ENCODE measurements at regions not wholly inside any gene's neighbourhood (a gene's known extent, or its start where the extent isn't known, plus 50 kb on each side); places are given as distances from the start of the nearest gene placed in this dataset.
"Not testable (repeated sequence)": the region's sequence is repeated elsewhere in the genome, so short reads cannot be mapped to it uniquely, and the experiment has no call there.

DNA sequence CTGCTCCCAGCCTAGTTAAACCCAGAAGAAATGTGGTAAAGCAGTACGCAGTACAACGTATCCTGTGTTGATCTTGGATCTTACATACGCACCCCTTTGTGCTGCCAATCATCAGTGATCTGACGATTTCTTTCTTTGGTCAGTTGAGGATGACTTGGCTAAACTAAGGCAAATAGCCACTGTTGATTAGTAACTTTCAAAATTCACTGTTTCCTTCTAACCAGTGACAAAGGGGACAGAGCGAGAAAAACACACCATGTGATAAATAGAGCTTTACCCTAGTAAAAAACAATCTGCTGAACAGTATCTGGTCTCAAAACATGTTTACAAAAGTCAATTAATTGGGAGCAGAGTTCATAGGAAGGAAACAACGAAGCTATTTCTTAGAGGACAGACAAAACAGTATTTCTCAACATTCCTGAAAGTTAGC is 123.2 kb upstream of the RAB18 start:
- no peak for TF ChIP-seq CTCF (IDR thresholded peaks at IDR 0.05; ENCODE audit: unreplicated experiment)
- Mint-ChIP-seq H3K4me3 (no peak overlapping the region), H3K27me3 (ENCODE audit: low read depth) (peaks cover 24% of the 10 kb centered on the region), H3K27ac (no peak overlapping the region), H3K4me1 (no peaks in the 10 kb centered on the region), H3K9me3 (peaks cover 5% of the 10 kb centered on the region), H3K36me3 (no peaks in the 10 kb centered on the region)
- no peak for DNase-seq (ENCODE audit: low spot score in 2 of 2, unreplicated experiment in 2 of 2)

DNA sequence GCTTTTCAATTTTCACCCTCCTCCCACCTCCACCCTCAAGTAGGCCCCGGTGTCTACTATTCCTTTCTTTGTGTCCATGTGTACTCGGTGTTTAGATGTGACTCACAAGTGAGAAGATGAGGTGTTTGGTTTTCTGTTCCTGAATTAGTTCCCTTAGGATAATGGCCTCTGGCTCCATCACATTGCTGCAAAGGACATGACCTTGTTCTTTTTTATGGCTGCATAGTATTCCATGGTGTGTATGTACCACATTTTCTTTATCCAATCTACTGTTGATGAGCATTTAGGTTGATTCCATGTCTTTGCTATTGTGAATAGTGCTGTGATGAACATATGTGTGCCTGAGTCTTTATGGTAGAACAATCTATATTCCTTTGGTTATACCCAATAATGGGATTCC is 125.1 kb upstream of the RAB18 start:
- not testable (repeated sequence) for H3K9me3 Mint-ChIP-seq, H3K4me1 Mint-ChIP-seq

DNA sequence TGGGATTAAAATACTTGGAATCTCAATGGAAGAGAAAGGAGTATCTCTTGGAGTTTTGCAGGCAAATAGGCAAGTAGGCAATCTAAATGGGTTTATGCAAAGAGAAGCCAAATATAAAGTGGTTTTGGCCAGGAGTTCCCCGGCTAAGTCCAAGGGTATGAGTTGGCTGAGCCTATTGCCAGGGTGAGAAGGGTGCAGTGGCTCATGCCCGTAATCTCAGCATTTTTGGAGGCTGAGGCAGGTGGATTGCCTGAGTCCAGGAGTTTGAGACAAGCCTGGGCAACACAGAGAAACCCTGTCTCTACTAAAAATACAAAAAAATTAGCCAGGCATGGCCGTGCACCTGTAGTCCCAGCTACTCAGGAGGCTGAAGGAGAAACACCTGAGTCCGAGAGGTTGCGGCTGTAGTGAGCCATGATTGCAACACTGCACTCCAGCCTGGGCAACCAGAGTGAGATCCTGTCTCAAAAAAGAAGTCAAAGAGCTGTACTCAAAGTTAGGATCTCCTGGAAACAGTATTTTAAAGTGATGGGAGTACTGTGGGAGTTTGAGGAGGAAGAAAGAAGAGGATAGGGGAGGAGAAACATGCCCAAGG is 130.4 kb upstream of the RAB18 start:
- no peak for TF ChIP-seq CTCF (IDR thresholded peaks at IDR 0.05; ENCODE audit: unreplicated experiment)
- Mint-ChIP-seq H3K27me3 (ENCODE audit: low read depth) (peaks cover 18% of the 10 kb centered on the region), H3K4me3 (no peak overlapping the region), H3K9me3 (no peaks in the 10 kb centered on the region), H3K27ac (no peak overlapping the region), H3K36me3 (no peaks in the 10 kb centered on the region), H3K4me1 (no peaks in the 10 kb centered on the region)
- DNase-seq (ENCODE audit: low spot score in 2 of 2, unreplicated experiment in 2 of 2) = no peak

More for the DNA sequence above, 125.1 kb upstream of the RAB18 start:
- H3K4me3 Mint-ChIP-seq; H3K36me3 Mint-ChIP-seq; DNase-seq (ENCODE audit: low spot score in 2 of 2, unreplicated experiment in 2 of 2); H3K27ac Mint-ChIP-seq: not testable (repeated sequence)
- peaks cover 25% of the 10 kb centered on the region for H3K27me3 Mint-ChIP-seq (ENCODE audit: low read depth)

DNA sequence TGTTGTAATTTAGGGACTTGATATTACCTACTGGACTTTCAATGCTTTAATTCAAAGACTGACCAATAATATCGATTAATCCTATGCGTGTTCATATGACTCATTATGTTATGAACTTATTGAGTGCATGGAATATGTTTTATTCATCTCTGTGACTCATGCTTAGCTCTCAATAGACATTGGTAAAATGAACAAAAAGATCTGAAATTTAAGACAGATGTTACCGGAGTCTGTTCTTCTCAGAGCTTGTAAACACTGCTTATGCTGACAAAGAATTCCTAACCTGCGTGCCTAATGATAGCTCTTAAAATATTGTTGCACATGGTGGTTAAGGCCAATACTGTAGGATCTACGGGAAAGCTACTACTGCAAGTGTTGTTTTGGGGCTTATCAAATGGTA is 131.5 kb upstream of the ACBD5 start:
- Mint-ChIP-seq H3K4me3 (no peak overlapping the region), H3K9me3 (no peaks in the 10 kb centered on the region), H3K36me3 (no peaks in the 10 kb centered on the region), H3K27ac (no peak overlapping the region), H3K27me3 (ENCODE audit: low read depth) (peaks cover 12% of the 10 kb centered on the region), H3K4me1 (no peaks in the 10 kb centered on the region)
- TF ChIP-seq CTCF (IDR thresholded peaks at IDR 0.05; ENCODE audit: unreplicated experiment) = no peak
- no peak for DNase-seq (ENCODE audit: low spot score in 2 of 2, unreplicated experiment in 2 of 2)

DNA sequence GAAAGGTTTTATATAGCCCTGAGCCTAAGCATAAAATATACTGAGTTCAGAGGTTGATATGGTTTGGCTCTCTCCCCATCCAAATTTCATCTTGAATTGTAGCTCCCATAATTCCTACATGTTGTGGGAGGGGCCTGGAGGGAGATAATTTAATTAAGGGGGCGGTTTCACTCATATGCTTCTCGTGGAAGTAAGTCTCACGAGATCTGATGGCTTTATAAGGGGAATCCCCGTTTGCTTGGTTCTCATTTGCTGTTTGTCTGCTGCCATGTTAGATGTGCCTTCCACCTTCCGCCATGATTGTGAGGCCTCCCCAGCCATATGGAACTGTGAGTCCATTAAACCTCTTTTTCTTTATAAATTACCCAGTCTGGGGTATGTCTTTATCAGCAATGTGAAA is 130.8 kb upstream of the ACBD5 start:
- not testable (repeated sequence) for DNase-seq (ENCODE audit: low spot score in 2 of 2, unreplicated experiment in 2 of 2); H3K4me3 Mint-ChIP-seq; H3K9me3 Mint-ChIP-seq; H3K36me3 Mint-ChIP-seq; H3K4me1 Mint-ChIP-seq; H3K27ac Mint-ChIP-seq
- peaks cover 15% of the 10 kb centered on the region for H3K27me3 Mint-ChIP-seq (ENCODE audit: low read depth)

DNA sequence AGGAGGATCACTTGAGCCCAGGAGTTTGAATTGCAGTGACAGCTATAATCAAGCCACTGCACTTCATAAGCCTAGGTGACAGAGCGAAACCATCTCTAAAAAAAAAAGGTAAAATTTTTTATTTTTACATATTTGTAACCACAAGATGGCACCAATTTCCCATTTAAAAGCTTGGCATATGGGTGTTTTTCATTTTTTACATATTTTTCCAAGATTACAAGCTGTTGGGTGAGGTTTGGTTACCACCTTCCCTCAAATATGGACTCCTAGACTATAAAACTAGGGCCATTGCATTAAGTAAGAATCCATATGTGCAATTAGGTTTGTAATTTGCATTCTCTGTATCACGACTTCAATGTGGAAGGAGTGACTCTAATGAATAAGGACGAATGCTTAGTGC is 129.3 kb upstream of the ACBD5 start:
- H3K27me3 Mint-ChIP-seq (ENCODE audit: low read depth) = peaks cover 18% of the 10 kb centered on the region
- no peaks in the 10 kb centered on the region for H3K4me1 Mint-ChIP-seq
- no peak overlapping the region for H3K27ac Mint-ChIP-seq
- no peak overlapping the region for H3K4me3 Mint-ChIP-seq
- peak; percentile 68 for TF ChIP-seq CTCF (IDR thresholded peaks at IDR 0.05; ENCODE audit: unreplicated experiment)
- DNase-seq (ENCODE audit: low spot score in 2 of 2, unreplicated experiment in 2 of 2) = no peak
- H3K9me3 Mint-ChIP-seq = no peaks in the 10 kb centered on the region
- no peaks in the 10 kb centered on the region for H3K36me3 Mint-ChIP-seq

DNA sequence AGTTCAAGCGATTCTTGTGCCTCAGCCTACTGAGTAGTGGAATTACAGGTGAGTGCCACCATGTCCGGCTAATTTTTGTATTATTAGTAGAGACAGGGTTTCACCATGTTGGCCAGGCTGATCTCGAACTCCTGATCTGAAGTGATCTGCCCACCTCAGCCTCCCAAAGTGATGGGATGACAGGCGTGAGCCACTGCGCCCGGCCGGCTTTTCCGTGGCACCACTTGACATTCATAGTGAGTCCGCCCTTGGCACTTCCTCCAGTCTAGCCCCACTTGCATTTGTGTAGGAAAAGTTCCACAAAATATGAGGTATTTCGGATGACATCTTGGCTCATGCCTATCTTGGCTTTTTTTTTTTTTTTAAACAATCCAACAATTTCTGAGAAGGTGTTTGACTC is 128.1 kb upstream of the ACBD5 start:
- no peak for DNase-seq (ENCODE audit: low spot score in 2 of 2, unreplicated experiment in 2 of 2)
- Mint-ChIP-seq H3K9me3 (no peaks in the 10 kb centered on the region), H3K4me1 (no peaks in the 10 kb centered on the region), H3K36me3 (no peaks in the 10 kb centered on the region), H3K27me3 (ENCODE audit: low read depth) (peaks cover 14% of the 10 kb centered on the region), H3K4me3 (no peak overlapping the region), H3K27ac (no peak overlapping the region)
- TF ChIP-seq CTCF (IDR thresholded peaks at IDR 0.05; ENCODE audit: unreplicated experiment) = no peak
